ENCODE measurements at regions not wholly inside any gene's neighbourhood (a gene's known extent, or its start where the extent isn't known, plus 50 kb on each side); places are given as distances from the start of the nearest gene placed in this dataset.
A peak's percentile ranks its signal among the peaks of the same experiment; 100 is the strongest.

GRCh38 chr2:67917332-67918054, 145.3 kb downstream of the C1D start:
- no peak for DNase-seq

GRCh38 chr2:67918471-67918870, 144.3 kb downstream of the C1D start:
- no peak for DNase-seq

GRCh38 chr2:67919490-67919889, 143.3 kb downstream of the C1D start:
- no peak for DNase-seq

- DNase-seq = no peak
These were observed 140.6 kb downstream of the C1D start for GRCh38 chr2:67922080-67922785.

- DNase-seq = no peak
These were observed 139.1 kb downstream of the C1D start for GRCh38 chr2:67923696-67924095.

- DNase-seq = no peak
These were observed 135.3 kb downstream of the C1D start for GRCh38 chr2:67927501-67927900.

- DNase-seq = no peak
These were observed 132.6 kb downstream of the C1D start for GRCh38 chr2:67930156-67930555.

GRCh38 chr2:67936969-67937368, 125.8 kb downstream of the C1D start:
- no peak for DNase-seq

GRCh38 chr2:67938053-67938452, 124.8 kb downstream of the C1D start:
- no peak for DNase-seq

- no peak for DNase-seq
These were observed 117.7 kb downstream of the C1D start for GRCh38 chr2:67945056-67945455.

- no peak for DNase-seq
These were observed 116.9 kb downstream of the C1D start for GRCh38 chr2:67945940-67946339.

- no peak for DNase-seq
These were observed 114.7 kb downstream of the C1D start for GRCh38 chr2:67948057-67948456.

GRCh38 chr2:67948506-67948905, 114.3 kb downstream of the C1D start:
- DNase-seq = no peak

GRCh38 chr2:67950018-67950417, 112.8 kb downstream of the C1D start:
- DNase-seq = no peak

GRCh38 chr2:67950919-67951318, 111.9 kb downstream of the C1D start:
- no peak for DNase-seq

GRCh38 chr2:67952066-67952465, 110.7 kb downstream of the C1D start:
- no peak for DNase-seq

GRCh38 chr2:67954093-67954748, 108.6 kb downstream of the C1D start:
- no peak for DNase-seq

- DNase-seq = no peak
These were observed 106.8 kb downstream of the C1D start for GRCh38 chr2:67955748-67956603.

- DNase-seq = no peak
These were observed 97.6 kb downstream of the C1D start for GRCh38 chr2:67965246-67965645.

GRCh38 chr2:67970071-67970470, 92.7 kb downstream of the C1D start:
- no peak for DNase-seq

- no peak for DNase-seq
These were observed 92.3 kb downstream of the C1D start for GRCh38 chr2:67970542-67970941.

- peak; percentile 7 for DNase-seq
These were observed 88.0 kb downstream of the C1D start for GRCh38 chr2:67974559-67975430.

Data from occipital lobe (tissue), 1 donor.